ENCODE measurements at regions not wholly inside any gene's neighbourhood (a gene's known extent, or its start where the extent isn't known, plus 50 kb on each side); places are given as distances from the start of the nearest gene placed in this dataset.
A peak's percentile ranks its signal among the peaks of the same experiment; 100 is the strongest.

DNA sequence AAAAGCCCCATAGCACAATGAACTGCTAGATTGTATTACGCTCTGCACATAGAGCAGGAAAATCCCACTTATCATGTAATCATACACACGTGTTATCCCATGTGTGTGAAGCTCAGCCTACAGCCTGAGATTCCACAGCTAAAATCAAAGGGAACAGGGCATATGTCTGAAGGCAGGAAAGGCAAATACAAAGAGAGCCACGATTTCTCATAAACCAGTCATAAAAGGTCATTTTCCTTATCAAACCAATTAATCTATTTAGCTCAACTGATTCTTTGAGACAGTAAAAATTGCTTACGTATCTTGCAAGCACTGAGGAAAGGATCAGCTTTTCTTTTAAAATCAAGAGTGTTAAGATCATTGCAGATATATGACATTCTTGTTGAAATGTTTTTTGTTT is 199.5 kb upstream of the TBL1XR1 start:
- Histone ChIP-seq H3K4me1 (peaks cover 0 to 17% (median 0%) of the 10 kb centered on the region in 3 donors), H3K27me3 (no peaks in the 10 kb centered on the region), H3K36me3 (no peaks in the 10 kb centered on the region), H3K4me3 (no peak overlapping the region), H3K9me3 (no peaks in the 10 kb centered on the region), H3K27ac (no peak overlapping the region)
- intact Hi-C loops (cut with DNase I): no loop called here
- DNase-seq: no peak
- TF ChIP-seq, protein P1, sequence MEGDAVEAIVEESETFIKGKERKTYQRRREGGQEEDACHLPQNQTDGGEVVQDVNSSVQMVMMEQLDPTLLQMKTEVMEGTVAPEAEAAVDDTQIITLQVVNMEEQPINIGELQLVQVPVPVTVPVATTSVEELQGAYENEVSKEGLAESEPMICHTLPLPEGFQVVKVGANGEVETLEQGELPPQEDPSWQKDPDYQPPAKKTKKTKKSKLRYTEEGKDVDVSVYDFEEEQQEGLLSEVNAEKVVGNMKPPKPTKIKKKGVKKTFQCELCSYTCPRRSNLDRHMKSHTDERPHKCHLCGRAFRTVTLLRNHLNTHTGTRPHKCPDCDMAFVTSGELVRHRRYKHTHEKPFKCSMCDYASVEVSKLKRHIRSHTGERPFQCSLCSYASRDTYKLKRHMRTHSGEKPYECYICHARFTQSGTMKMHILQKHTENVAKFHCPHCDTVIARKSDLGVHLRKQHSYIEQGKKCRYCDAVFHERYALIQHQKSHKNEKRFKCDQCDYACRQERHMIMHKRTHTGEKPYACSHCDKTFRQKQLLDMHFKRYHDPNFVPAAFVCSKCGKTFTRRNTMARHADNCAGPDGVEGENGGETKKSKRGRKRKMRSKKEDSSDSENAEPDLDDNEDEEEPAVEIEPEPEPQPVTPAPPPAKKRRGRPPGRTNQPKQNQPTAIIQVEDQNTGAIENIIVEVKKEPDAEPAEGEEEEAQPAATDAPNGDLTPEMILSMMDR (IDR thresholded peaks at IDR 0.05): no peak
- no peak for TF ChIP-seq POLR2A (IDR thresholded peaks at IDR 0.05)
- 64 to 74% methylated on average over 4 of the region's 4 CpGs for WGBS, 2 donors

DNA sequence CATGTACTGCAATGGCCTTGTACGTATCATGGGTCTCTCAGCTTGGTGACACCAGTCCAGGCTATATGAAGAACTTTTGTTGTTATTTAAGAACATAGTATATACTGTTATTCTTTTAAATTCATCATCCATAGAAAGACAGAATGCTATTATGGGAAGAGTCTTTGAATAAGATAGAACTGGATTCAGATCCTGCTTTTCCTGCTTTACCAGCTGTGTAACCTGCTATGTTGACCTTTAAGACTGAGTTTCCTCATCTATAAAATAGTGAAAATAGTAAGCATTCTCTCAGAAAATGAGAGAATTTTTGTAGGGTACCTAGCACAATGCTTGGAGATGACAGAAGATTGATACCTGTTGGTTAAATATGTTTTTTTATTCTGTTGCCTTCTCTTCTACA is 204.1 kb upstream of the TBL1XR1 start:
- WGBS, 2 donors: 89 to 93% methylated on average over 1 of the region's 1 CpG
- H3K27me3 ChIP-seq: no peaks in the 10 kb centered on the region
- peaks cover 0 to 15% (median 0%) of the 10 kb centered on the region in 3 donors for H3K4me1 ChIP-seq
- H3K9me3 ChIP-seq: no peaks in the 10 kb centered on the region
- no peak for DNase-seq
- peak overlapping the region in 2 of 4 donors; percentile 27 to 51 for H3K27ac ChIP-seq
- TF ChIP-seq POLR2A (IDR thresholded peaks at IDR 0.05): no peak
- TF ChIP-seq, protein P1 (IDR thresholded peaks at IDR 0.05): no peak
- no peak overlapping the region for H3K4me3 ChIP-seq
- H3K36me3 ChIP-seq: no peaks in the 10 kb centered on the region
- intact Hi-C loops (cut with DNase I): no loop called here

DNA sequence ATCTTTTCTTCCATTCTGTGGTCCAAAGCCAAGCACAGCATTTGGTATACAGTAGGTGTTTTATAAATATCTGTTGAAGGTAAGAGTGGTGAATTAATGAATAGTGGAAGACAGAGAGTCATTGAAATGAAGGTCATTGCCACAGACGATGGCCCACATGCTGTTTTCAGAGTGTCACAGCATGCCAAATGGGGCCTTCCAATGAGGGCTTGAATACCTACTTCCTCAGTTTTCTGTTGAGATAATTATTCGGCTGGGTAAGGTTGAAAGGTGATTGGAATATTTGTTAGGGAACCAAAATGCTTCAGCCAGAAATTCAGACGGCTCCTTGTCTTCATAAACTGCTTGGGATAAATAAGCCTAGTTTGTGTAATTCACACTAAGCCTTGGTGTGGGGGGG is 205.3 kb upstream of the TBL1XR1 start:
- no peak overlapping the region for H3K27ac ChIP-seq
- no peaks in the 10 kb centered on the region for H3K9me3 ChIP-seq
- intact Hi-C loops (cut with DNase I): no loop called here
- peaks cover 0 to 15% (median 0%) of the 10 kb centered on the region in 3 donors for H3K4me1 ChIP-seq
- no peak for TF ChIP-seq POLR2A (IDR thresholded peaks at IDR 0.05)
- TF ChIP-seq, protein P1 (IDR thresholded peaks at IDR 0.05): no peak
- no peaks in the 10 kb centered on the region for H3K27me3 ChIP-seq
- 71 to 90% methylated on average over 3 of the region's 3 CpGs for WGBS, 2 donors
- no peak overlapping the region for H3K4me3 ChIP-seq
- no peaks in the 10 kb centered on the region for H3K36me3 ChIP-seq
- DNase-seq: no peak

DNA sequence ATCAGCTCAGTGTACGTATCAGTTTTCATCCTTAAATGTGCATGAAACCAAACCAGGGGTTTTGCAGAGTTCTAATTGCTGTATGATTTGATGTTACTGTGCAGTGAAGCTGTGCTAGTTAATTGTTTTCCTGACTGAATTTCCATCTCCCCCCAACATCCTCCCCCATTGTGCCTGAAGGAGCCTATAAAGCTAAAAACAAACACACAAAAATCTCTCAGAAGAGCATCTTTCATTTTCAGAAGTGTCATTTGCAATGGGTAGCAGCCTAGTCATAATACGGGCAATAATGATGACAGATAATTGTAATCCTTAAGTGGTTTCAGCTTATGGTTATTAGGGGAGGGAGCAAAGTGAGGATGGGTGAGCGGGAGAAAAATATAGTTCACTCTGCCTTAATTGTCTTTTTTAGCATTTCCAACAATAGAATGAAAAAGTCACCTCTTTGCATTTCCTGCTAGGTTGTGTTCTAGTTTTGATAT is 207.9 kb upstream of the TBL1XR1 start:
- WGBS, 2 donors: 85 to 90% methylated on average over 3 of the region's 3 CpGs

DNA sequence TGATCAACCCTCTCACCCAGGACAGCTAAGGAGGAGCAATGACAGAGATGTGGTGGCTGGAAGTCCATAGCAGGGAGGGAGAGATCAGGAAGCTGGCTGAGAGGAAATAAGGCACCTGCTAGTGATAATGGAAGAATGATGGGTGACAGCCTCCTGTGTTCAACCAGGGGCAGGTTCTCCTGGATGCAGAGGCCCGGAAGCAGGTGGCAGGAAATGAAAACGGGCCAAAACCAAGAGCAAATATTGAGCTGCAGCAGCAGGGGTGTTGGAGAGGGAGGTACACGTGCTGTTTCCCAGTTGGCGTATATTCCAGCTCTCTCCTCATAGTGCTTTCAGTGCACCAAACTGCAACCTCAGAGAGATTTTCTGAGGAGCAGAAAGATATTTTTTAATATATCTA is 213.4 kb upstream of the TBL1XR1 start:
- H3K27me3 ChIP-seq: no peaks in the 10 kb centered on the region
- WGBS, 2 donors: 40 to 53% methylated on average over 4 of the region's 4 CpGs
- no peak for DNase-seq
- intact Hi-C loops (cut with DNase I): no loop called here
- no peaks in the 10 kb centered on the region for H3K36me3 ChIP-seq
- H3K9me3 ChIP-seq: no peaks in the 10 kb centered on the region
- H3K27ac ChIP-seq: no peak overlapping the region
- TF ChIP-seq, protein P1 (IDR thresholded peaks at IDR 0.05): no peak
- no peak for TF ChIP-seq POLR2A (IDR thresholded peaks at IDR 0.05)
- H3K4me3 ChIP-seq: no peak overlapping the region
- H3K4me1 ChIP-seq: peaks cover 0 to 4% (median 0%) of the 10 kb centered on the region in 3 donors

More for the DNA sequence above, 207.9 kb upstream of the TBL1XR1 start:
- Histone ChIP-seq H3K27ac (no peak overlapping the region), H3K27me3 (no peaks in the 10 kb centered on the region), H3K4me3 (no peak overlapping the region), H3K4me1 (peaks cover 0 to 15% (median 0%) of the 10 kb centered on the region in 3 donors), H3K9me3 (no peaks in the 10 kb centered on the region), H3K36me3 (no peaks in the 10 kb centered on the region)
- intact Hi-C loops (cut with DNase I): no loop called here
- TF ChIP-seq, protein P1 (IDR thresholded peaks at IDR 0.05): no peak
- TF ChIP-seq POLR2A (IDR thresholded peaks at IDR 0.05): no peak
- no peak for DNase-seq
